Renal pelvis (tissue), 1 donor: ENCODE measurements at regions not wholly inside any gene's neighbourhood (a gene's known extent, or its start where the extent isn't known, plus 50 kb on each side); places are given as distances from the start of the nearest gene placed in this dataset.

ENCODE experiments used
- DNase-seq: peaks from one replicate; pipeline ENCODE4 v3.0.0-alpha.2; 2013

DNA sequence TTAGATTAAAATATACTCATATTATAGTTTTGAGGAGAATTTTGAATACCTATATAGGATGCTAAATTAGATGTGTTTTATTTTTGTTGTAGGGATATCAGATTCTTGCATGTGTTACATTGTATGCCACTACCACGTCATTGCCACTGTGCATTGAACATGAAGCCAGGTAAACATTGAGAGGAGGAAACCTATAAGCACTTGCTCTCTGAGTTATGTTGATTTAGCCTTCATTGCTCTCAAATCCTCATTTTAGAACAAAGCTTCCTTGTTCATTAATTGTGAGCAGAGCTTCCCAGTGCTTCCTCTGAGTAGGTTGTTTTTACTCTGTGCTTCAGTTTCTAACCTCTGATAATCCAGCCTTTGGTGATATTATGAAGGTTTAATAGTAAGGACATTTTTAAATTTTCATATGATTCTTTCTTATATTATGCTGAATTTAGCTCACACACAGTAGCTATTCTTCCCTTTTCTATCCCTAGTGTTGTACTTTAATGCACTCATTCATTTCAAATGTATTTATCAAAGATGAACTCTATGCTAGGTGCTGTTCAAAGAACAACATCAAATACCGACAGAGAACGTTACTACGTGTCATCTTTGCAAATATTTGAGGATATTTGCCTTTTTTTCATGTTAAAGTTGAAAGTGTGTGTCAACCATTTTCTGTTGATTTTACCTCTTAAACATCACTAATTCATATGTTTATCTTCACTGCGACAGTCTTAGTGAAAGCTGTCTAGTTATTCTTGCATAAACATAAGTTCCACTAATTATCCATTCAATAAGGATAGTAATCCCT, 1448.0 kb upstream of the MIR17HG start:
- DNase-seq = no peak

GRCh38 chr13:89900104-89900765, 1447.3 kb upstream of the MIR17HG start:
- no peak for DNase-seq

DNA sequence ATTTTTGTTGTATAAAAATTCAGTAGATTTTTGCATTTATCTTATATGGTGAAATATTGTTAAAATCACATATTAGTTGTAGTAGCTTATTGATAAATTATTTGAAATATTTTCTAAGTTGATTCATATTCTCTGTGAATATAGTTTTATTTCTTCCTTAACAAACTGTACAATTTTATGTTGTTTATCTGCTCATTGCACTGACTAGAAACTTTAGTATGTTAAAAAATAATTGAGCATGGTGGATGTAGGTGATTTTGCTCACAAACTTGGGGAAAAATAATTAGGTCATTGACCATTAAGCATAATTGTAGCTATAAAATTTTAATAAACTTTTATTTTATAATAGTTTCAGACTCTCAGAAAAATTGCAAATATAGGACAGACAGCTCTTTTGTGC, 1445.3 kb upstream of the MIR17HG start:
- DNase-seq = no peak

DNA sequence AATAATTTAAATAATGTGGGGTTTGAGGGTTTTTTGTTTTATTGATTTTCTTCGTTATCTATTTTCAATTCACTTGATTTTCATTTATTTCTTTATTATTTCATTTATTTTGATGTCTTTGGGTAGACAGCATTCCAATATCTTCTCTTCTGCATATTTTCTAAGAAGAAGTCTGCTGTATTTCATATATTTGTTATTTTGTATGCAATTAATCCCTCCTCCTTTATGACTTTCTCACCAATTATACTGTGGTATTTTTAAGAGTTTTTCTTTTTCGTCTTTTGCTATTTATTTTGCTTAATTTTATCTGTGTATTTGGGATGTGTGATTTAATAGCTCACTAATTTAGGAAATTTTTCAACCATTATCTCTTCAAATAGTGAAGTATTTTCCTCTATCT, 1444.4 kb upstream of the MIR17HG start:
- DNase-seq = no peak

DNA sequence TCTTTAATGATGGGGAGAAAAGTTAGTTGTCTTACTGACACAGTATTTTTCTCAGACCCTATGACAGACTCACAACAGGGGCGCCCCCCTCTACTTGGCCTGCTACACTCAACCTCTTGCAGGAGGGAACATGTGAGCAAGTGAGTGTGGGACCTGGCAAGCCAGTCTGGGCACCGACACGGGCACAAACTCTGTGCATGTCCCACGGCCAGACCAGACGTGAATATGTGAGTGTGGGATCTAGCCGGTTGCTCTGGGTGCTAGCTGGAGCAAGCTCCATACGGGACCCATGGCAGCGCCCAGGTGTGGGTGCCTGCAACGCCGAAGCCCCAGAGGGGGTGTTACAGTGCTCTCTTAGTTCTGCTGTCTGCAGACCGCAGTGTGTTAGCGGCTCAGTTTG, 1437.3 kb upstream of the MIR17HG start:
- no peak for DNase-seq

DNA sequence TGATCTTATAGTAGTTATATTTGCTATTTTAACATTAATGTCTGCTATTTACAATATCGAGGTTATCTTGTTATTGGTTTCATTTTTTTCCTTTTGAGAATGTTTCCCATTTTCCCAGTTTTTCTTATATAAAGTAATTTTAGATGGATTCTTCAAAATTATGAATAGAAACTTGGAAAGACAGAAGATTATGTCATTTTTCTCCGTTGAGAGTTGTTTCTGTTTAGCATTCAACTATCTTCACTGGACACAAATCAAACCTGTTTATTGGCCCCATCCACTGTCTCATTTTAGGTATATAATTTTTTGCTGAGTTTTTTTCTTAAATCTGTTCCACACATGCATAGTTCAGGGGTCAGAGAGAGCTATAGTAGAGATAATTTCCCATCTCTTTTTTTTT, 1430.9 kb upstream of the MIR17HG start:
- no peak for DNase-seq

GRCh38 chr13:89920461-89920860, 1427.0 kb upstream of the MIR17HG start:
- DNase-seq = no peak

- no peak for DNase-seq
Observed at GRCh38 chr13:89923052-89923451, 1424.4 kb upstream of the MIR17HG start.

- no peak for DNase-seq
Observed at GRCh38 chr13:89923736-89924135, 1423.8 kb upstream of the MIR17HG start.

- DNase-seq = no peak
Observed at GRCh38 chr13:89925107-89925506, 1422.4 kb upstream of the MIR17HG start.

DNA sequence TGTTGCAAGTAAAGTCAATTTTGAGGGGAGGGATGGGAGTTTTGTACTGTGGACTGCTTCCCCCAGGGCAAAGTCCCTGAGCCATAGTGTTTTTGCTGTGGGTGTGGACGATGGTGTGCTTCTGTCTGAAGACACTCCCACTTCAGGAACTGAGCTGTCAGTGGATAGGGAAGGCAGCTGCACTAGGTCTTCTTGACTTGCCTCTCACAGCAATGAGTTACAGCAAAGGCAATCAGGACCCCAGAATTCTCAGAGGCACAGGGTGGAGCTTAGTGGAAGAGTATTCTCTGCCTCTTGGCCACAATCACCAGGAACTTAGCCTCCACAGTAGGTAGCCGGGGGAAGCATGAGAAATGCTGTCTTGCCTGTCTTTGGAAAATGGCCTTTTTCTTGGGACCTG, 1416.6 kb upstream of the MIR17HG start:
- no peak for DNase-seq

- DNase-seq = no peak
Observed at GRCh38 chr13:89932902-89933301, 1414.6 kb upstream of the MIR17HG start.

GRCh38 chr13:89936256-89936655, 1411.2 kb upstream of the MIR17HG start:
- DNase-seq = no peak

DNA sequence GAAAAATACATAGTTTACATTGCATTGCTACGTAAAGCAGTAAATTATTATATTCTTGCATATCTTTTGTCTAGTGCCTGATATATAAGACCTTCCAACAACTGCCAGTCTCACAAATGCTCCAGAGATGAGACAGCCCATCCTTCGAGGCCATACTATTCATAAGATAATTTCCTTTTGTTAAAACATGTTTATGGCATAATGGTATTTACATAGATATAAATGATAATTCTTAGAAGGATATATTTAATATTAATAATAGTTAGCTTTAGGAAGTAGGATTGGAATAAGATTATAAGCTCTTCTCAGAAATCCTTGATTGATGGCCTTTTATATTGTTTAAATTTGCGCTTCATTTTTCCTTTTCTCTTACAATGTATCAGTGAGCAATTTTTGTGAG, 1410.1 kb upstream of the MIR17HG start:
- no peak for DNase-seq

DNA sequence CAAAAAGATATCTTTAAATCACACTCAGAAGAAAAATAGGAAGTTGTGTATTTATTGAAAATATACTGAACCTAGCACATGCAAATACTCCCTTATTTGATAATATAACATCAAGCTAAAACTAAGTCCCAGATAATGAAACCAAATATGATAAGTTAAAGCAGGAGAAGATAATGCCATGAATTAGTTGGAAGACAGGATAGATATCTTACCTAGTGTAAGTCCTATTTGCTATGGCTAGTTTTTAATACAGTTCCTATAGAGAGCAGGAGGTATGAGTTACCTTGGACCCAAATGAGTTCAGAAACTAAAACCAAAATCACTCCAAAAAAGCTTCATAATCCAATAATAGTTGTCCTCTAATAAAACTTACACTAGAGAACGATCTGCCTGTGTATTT, 1407.1 kb upstream of the MIR17HG start:
- DNase-seq = no peak

DNA sequence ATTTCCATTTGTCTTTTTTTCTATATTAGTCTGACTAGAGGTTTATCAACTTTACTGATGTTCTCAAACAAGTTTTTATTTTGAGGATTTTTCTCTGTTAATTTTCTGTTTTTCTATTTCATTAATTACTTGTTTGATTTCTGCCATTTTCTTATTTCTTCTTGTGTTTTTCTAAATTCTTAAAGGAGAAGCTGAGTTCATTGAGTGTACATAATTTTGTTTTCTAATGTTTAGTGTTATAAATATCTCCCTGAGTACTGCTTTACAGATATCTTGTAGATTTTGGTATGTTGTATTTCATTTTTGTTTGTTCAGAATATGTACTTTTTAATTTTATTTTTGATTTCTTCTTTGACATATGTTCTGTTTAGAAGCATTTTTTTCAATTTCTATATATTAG, 1404.3 kb upstream of the MIR17HG start:
- no peak for DNase-seq

DNA sequence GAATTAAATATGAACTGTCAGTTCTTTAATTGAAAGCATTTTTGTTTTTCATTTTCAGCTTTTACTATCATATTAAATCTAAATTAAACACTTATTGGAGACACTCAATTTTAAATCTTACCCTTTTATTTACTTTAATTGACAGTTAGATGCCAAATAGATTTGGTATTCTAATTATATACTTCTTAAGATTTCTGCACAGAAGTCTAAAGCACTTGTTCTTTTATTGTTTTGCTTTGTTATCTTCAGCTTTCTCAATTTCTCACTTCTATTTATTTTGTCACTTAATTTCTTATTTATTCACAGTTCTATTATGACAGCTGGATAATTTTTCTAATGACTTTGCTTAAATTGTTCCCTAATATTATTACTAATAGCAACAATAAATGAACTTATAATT, 1397.3 kb upstream of the MIR17HG start:
- DNase-seq = no peak

GRCh38 chr13:89951341-89951740, 1396.1 kb upstream of the MIR17HG start:
- DNase-seq = no peak

DNA sequence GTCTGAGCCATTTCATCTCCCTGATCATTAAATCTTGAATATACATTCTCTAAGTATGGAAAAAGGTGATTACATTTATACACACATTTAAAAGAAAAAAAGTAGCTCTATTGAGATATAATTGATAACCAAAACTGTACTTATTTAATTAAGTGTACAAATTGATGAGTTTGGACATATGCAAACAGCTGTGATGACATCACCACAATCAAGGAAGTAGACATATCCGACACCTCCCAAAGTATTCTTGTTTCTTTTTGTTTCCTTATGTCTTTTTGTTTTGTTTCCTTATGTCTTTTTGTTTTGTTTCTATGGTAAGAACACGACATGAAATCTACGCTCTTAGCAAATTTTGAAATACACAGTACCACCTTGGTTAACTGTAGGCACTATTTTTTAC, 1393.9 kb upstream of the MIR17HG start:
- DNase-seq = no peak

DNA sequence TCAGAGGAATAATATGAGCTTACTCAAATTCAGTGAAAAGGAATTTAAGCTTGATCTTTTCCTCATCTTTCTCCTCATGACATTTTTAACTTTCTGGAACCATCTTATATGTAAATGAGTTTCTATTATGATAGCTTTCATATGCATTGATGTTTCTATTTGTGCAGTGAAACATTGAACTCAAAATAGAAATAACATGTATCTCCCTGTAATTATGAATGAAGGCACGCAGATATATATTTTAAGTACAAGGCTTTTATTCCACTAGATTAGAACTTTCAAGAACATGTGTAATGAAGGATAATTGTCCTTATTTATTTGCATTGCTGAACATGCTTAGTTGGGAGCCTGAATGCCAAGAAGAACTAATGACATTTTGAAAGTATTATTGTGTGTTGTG, 1391.7 kb upstream of the MIR17HG start:
- no peak for DNase-seq

GRCh38 chr13:89959074-89959473, 1388.4 kb upstream of the MIR17HG start:
- DNase-seq = no peak

DNA sequence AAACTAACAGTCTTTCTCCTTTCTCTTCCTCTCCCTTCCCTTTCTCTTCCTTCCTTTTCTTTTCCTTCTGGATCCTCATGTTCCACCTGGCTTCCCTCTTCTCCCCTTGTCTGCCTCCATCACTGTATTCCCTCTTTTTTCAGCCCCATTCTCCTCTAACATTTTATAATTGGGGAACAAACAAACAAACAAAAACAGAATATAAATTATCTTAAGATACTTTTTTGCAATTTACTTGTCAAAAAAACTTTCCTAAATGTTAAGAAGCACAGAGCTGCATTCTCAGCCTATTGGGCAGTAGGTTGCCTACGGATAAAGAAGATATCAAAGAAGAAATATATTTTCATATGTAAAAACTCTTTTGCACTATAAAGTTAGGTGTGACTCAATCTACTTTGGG, 1382.2 kb upstream of the MIR17HG start:
- no peak for DNase-seq

- DNase-seq = no peak
Observed at GRCh38 chr13:89966524-89966923, 1381.0 kb upstream of the MIR17HG start.

- DNase-seq = no peak
Observed at GRCh38 chr13:89967701-89968100, 1379.8 kb upstream of the MIR17HG start.
